IMR-90 (cell line): ENCODE measurements at regions not wholly inside any gene's neighbourhood (a gene's known extent, or its start where the extent isn't known, plus 50 kb on each side); places are given as distances from the start of the nearest gene placed in this dataset.

Experiments
- ATAC-seq: fragments of 200-7000 bp; cut with Tn5 transposase; 2 replicates; pipeline ENCODE4 v1.9.1; 2020; ENCODE audit warnings: low read depth, mild to moderate bottlenecking, moderate library complexity
- BruUV-seq: library from RNA; stranded (reverse); fragments of 400-500 nt; replicated peaks from 2 replicates; lab custom pipeline; 2021; lab: Mats Ljungman, UMichigan
- CTCF ChIA-PET: fragments of 300-600 bp; formaldehyde crosslinking; extraction: SDS; loops from one replicate; lab custom pipeline; 2021; ENCODE audit warnings: antibody characterized with exemption; lab: Yijun Ruan, JAX
- POLR2A ChIA-PET: fragments of 300-600 bp; sonication (Branson Sonifier 250); formaldehyde crosslinking; loops from one replicate; lab custom pipeline; 2022; ENCODE audit warnings: antibody characterized with exemption; ENCODE audit not compliant: unreplicated experiment; lab: Charles Lee
- DNase-seq: peaks from one replicate; pipeline ENCODE4 v3.0.0; 2013
- H2AFZ ChIP-seq: replicated peaks from 2 replicates; pipeline ENCODE3; 2013; ENCODE audit warnings: low read length, mild to moderate bottlenecking; ENCODE audit not compliant: poor library complexity
- H2AK5ac ChIP-seq: 2 replicates; pipeline ENCODE4 v1.6.1; 2013; ENCODE audit warnings: low read depth, low read length, inconsistent platforms
- H2AK9ac ChIP-seq: replicated peaks from 2 replicates; pipeline ENCODE3; 2013; ENCODE audit warnings: mild to moderate bottlenecking, low read depth, low read length, moderate library complexity; ENCODE audit not compliant: poor library complexity
- H2BK120ac ChIP-seq: 2 replicates; pipeline ENCODE4 v1.6.1; 2013; ENCODE audit warnings: low read depth, low read length, inconsistent platforms
- H2BK15ac ChIP-seq: 3 replicates; pipeline ENCODE4 v1.6.1; 2013; ENCODE audit warnings: low read depth, low read length, inconsistent platforms
- H2BK20ac ChIP-seq: 2 replicates; pipeline ENCODE4 v1.6.1; 2013; ENCODE audit warnings: low read depth, mild to moderate bottlenecking, inconsistent platforms, low read length, moderate library complexity
- H2BK5ac ChIP-seq: 2 replicates; pipeline ENCODE4 v1.6.1; 2013; ENCODE audit warnings: mild to moderate bottlenecking, low read depth, low read length, inconsistent platforms; ENCODE audit not compliant: poor library complexity, severe bottlenecking
- H3K14ac ChIP-seq: replicated peaks from 2 replicates; pipeline ENCODE4 v1.6.1; 2013; ENCODE audit warnings: low read depth, low read length, inconsistent platforms
- H3K18ac ChIP-seq: 2 replicates; pipeline ENCODE4 v1.6.1; 2013; ENCODE audit warnings: low read depth, low read length, control low read depth
- H3K23ac ChIP-seq: 2 replicates; pipeline ENCODE4 v1.6.1; 2013; ENCODE audit warnings: low read depth, low read length, inconsistent platforms
- H3K27ac ChIP-seq: 2 replicates; pipeline ENCODE4 v1.5.1; 2013; ENCODE audit warnings: mild to moderate bottlenecking, control low read depth, low read length; ENCODE audit not compliant: insufficient read depth
- H3K27me3 ChIP-seq: 2 replicates; pipeline ENCODE4 v1.6.1; 2013; ENCODE audit warnings: low read length; ENCODE audit not compliant: control insufficient read depth, insufficient read depth
- H3K36me3 ChIP-seq: 2 replicates; pipeline ENCODE4 v1.6.1; 2013; ENCODE audit warnings: low read length, mixed read lengths; ENCODE audit not compliant: control insufficient read depth, insufficient read depth
- H3K4ac ChIP-seq: 2 replicates; pipeline ENCODE4 v1.6.1; 2013; ENCODE audit warnings: low read depth, low read length, inconsistent platforms
- H3K4me1 ChIP-seq: 2 replicates; pipeline ENCODE4 v1.6.1; 2013; ENCODE audit warnings: low read length, mixed read lengths; ENCODE audit not compliant: control insufficient read depth, insufficient read depth
- H3K4me2 ChIP-seq: 2 replicates; pipeline ENCODE4 v1.6.1; 2013; ENCODE audit warnings: low read depth, mild to moderate bottlenecking, control low read depth, low read length, moderate library complexity
- H3K4me3 ChIP-seq: 2 replicates; pipeline ENCODE4 v1.5.1; 2013; ENCODE audit warnings: low read depth, mild to moderate bottlenecking, control low read depth, low read length, moderate library complexity; ENCODE audit not compliant: insufficient read depth
- H3K56ac ChIP-seq: 2 replicates; pipeline ENCODE4 v1.6.1; 2013; ENCODE audit warnings: low read length, inconsistent platforms; ENCODE audit not compliant: insufficient read depth; ENCODE audit errors: extremely low read depth
- H3K79me1 ChIP-seq, 2 experiments: 2 replicates each; pipeline ENCODE4 v1.6.1; 2013; ENCODE audit warnings: low read length in 2 of 2, inconsistent platforms in 1 of 2, low read depth in 1 of 2
- H3K9ac ChIP-seq: 2 replicates; pipeline ENCODE4 v1.6.1; 2013; ENCODE audit warnings: low read depth, low read length, control low read depth
- H3K9me1 ChIP-seq: 2 replicates; pipeline ENCODE4 v1.6.1; 2013; ENCODE audit warnings: low read length, inconsistent platforms; ENCODE audit not compliant: insufficient read depth
- H3K9me3 ChIP-seq: 2 replicates; pipeline ENCODE4 v1.6.1; 2013; ENCODE audit warnings: low read length; ENCODE audit not compliant: control insufficient read depth, insufficient read depth
- H4K20me1 ChIP-seq: 2 replicates; pipeline ENCODE4 v1.6.1; 2013; ENCODE audit warnings: low read length, inconsistent platforms; ENCODE audit not compliant: insufficient read depth
- H4K5ac ChIP-seq: 2 replicates; pipeline ENCODE4 v1.6.1; 2013; ENCODE audit warnings: mild to moderate bottlenecking, low read depth, low read length, control low read depth
- H4K8ac ChIP-seq, 2 experiments: 2 replicates each; pipeline ENCODE4 v1.6.1; 2013; ENCODE audit warnings: low read depth in 2 of 2, low read length in 2 of 2, control low read depth in 1 of 2, inconsistent platforms in 1 of 2
- H4K91ac ChIP-seq: 2 replicates; pipeline ENCODE4 v1.6.1; 2013; ENCODE audit warnings: low read depth, low read length, inconsistent platforms; ENCODE audit not compliant: insufficient read depth
- POLR2A ChIP-seq: IDR thresholded peaks from 2 replicates; pipeline ENCODE4 v1.6.1; 2012; ENCODE audit warnings: mild to moderate bottlenecking, low read depth, low read length
- WGBS, 2 experiments: methylation state at CpG; one replicate each; pipeline versions ENCODE4 v1.1.5 to v1.1.7; 2013; ENCODE audit warnings: missing lambda C conversion rate in 2 of 2; ENCODE audit not compliant: insufficient read length in 1 of 2; ENCODE audit errors: extremely low coverage in 2 of 2; 5-methylcytosine and 5-hydroxymethylcytosine counted together
- dilution Hi-C: fragments of 300-500 bp; cut with HindIII; formaldehyde crosslinking; loops from one replicate; pipeline ENCODE4 v1.14.3; 2018; ENCODE audit warnings: low sequenced_read_pairs; ENCODE audit not compliant: unreplicated experiment
- in situ Hi-C: fragments of 300-500 bp; cut with MboI; formaldehyde crosslinking; loops from 3 replicates; pipeline ENCODE4 v1.14.3; 2019; ENCODE audit warnings: low sequenced_read_pairs, inconsistent platforms, mixed read lengths
- intact Hi-C: fragments of 100-400 bp; cut with micrococcal nuclease; formaldehyde crosslinking; loops from 2 replicates; pipeline ENCODE4 v1.10.0; 2022

DNA sequence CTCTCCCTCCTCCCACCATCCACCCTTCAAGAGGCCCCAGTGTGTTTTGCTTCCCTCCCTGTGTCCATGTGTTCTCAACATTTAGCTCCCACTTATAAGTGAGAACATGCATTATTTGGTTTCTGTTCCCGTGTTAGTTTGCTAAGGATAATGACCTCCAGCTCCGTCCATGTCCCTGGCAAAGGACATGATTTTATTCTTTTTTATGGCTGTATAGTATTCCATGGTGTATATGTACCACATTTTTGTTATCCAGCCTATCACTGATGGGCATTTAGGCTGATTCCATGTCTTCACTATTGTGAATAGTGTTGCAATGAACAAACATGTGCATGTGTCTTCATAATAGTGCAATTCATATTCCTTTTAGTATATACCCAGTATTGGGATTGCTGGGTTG is 79.7 kb downstream of the MRPL32 start:
- Histone ChIP-seq H3K36me3 (no peaks in the 10 kb centered on the region), H2BK20ac (no peak overlapping the region), H3K79me1 (no peaks in the 10 kb centered on the region), H3K4ac (no peak overlapping the region), H2BK120ac (no peak overlapping the region), H3K23ac (no peak overlapping the region), H2AK5ac (no peak overlapping the region), H4K20me1 (no peaks in the 10 kb centered on the region), H3K4me3 (no peak overlapping the region), H4K91ac (no peak overlapping the region), H3K27ac (no peak overlapping the region), H2BK15ac (no peak overlapping the region), H2AK9ac (no peak overlapping the region), H3K9ac (no peak overlapping the region), H3K27me3 (peaks cover 6% of the 10 kb centered on the region; the same call in 1 of the 2 replicates), H3K9me1 (no peaks in the 10 kb centered on the region), H3K14ac (no peak overlapping the region), H3K4me2 (no peak overlapping the region), H3K4me1 (no peaks in the 10 kb centered on the region), H3K9me3 (no peaks in the 10 kb centered on the region), H4K5ac (no peak overlapping the region), H4K8ac (no peak overlapping the region), H2AFZ (no peak overlapping the region), H2BK5ac (no peak overlapping the region), H3K56ac (no peak overlapping the region), H3K18ac (no peak overlapping the region)
- CTCF ChIA-PET, result no interaction called here
- dilution Hi-C loops, result no loop called here
- WGBS, 2 experiments, result no CpG with 5 or more reads among the region's 2 CpGs
- BruUV-seq, result no TSS peak
- intact Hi-C loops, result no loop called here
- ATAC-seq (no peak), DNase-seq (no peak)
- no peak for TF ChIP-seq POLR2A
- in situ Hi-C loops, result no loop called here
- POLR2A ChIA-PET, result no interaction called here
